ENCODE measurements at regions not wholly inside any gene's neighbourhood (a gene's known extent, or its start where the extent isn't known, plus 50 kb on each side); places are given as distances from the start of the nearest gene placed in this dataset.

GRCh38 chr4:180418819-180419531 is 1824.2 kb upstream of the TENM3 start:
- Mint-ChIP-seq H3K27me3 (ENCODE audit: insufficient read depth, unreplicated experiment) (peaks cover 20% of the 10 kb centered on the region), H3K27ac (ENCODE audit: unreplicated experiment) (no peak overlapping the region), H3K9me3 (ENCODE audit: unreplicated experiment) (no peaks in the 10 kb centered on the region), H3K4me3 (ENCODE audit: unreplicated experiment) (no peak overlapping the region), H3K4me1 (ENCODE audit: low read depth, unreplicated experiment) (no peaks in the 10 kb centered on the region), H3K36me3 (ENCODE audit: insufficient read depth, unreplicated experiment) (no peaks in the 10 kb centered on the region)
- no peak for DNase-seq
- Histone ChIP-seq H3K9me3 (no peaks in the 10 kb centered on the region), H3K4me1 (no peaks in the 10 kb centered on the region), H3K4me3 (ENCODE audit: low read depth, low read length) (no peak overlapping the region), H3K36me3 (ENCODE audit: control insufficient read depth, insufficient read depth, low read length) (no peaks in the 10 kb centered on the region), H3K27me3 (replicated peaks; ENCODE audit: control insufficient read depth, insufficient read depth, low read length) (no peaks in the 10 kb centered on the region)
- CTCF ChIA-PET, result no interaction called here
- POLR2A ChIA-PET, result no interaction called here
- TF ChIP-seq, protein P1, sequence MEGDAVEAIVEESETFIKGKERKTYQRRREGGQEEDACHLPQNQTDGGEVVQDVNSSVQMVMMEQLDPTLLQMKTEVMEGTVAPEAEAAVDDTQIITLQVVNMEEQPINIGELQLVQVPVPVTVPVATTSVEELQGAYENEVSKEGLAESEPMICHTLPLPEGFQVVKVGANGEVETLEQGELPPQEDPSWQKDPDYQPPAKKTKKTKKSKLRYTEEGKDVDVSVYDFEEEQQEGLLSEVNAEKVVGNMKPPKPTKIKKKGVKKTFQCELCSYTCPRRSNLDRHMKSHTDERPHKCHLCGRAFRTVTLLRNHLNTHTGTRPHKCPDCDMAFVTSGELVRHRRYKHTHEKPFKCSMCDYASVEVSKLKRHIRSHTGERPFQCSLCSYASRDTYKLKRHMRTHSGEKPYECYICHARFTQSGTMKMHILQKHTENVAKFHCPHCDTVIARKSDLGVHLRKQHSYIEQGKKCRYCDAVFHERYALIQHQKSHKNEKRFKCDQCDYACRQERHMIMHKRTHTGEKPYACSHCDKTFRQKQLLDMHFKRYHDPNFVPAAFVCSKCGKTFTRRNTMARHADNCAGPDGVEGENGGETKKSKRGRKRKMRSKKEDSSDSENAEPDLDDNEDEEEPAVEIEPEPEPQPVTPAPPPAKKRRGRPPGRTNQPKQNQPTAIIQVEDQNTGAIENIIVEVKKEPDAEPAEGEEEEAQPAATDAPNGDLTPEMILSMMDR (IDR thresholded peaks at IDR 0.05; ENCODE audit: insufficient read depth in 1 of 2, low read depth in 1 of 2, low read length in 1 of 2, severe bottlenecking in 1 of 2, unreplicated experiment in 1 of 2), result no peak
- BruUV-seq (replicated peaks), result no TSS peak
- intact Hi-C loops (cut with micrococcal nuclease; ENCODE audit: unreplicated experiment), result no loop called here

GRCh38 chr4:180422989-180423711 is 1820.1 kb upstream of the TENM3 start:
- H3K9me3 Mint-ChIP-seq (ENCODE audit: unreplicated experiment), result no peaks in the 10 kb centered on the region
- TF ChIP-seq, protein P1 (IDR thresholded peaks at IDR 0.05; ENCODE audit: insufficient read depth in 1 of 2, low read depth in 1 of 2, low read length in 1 of 2, severe bottlenecking in 1 of 2, unreplicated experiment in 1 of 2), result no peak
- POLR2A ChIA-PET, result no interaction called here

GRCh38 chr4:180423712-180424057 is 1819.5 kb upstream of the TENM3 start:
- ChIA-PET POLR2A (no interaction called here), CTCF (no interaction called here)
- DNase-seq, result no peak
- H3K9me3 ChIP-seq, result no peaks in the 10 kb centered on the region
- no peaks in the 10 kb centered on the region for H3K36me3 ChIP-seq (ENCODE audit: control insufficient read depth, insufficient read depth, low read length)
- no peak overlapping the region for H3K4me3 Mint-ChIP-seq (ENCODE audit: unreplicated experiment)
- BruUV-seq (replicated peaks), result no TSS peak
- H3K36me3 Mint-ChIP-seq (ENCODE audit: insufficient read depth, unreplicated experiment), result no peaks in the 10 kb centered on the region
- H3K27ac Mint-ChIP-seq (ENCODE audit: unreplicated experiment), result no peak overlapping the region
- H3K9me3 Mint-ChIP-seq (ENCODE audit: unreplicated experiment), result no peaks in the 10 kb centered on the region
- H3K4me1 Mint-ChIP-seq (ENCODE audit: low read depth, unreplicated experiment), result no peaks in the 10 kb centered on the region
- H3K4me3 ChIP-seq (ENCODE audit: low read depth, low read length), result no peak overlapping the region
- peaks cover 3% of the 10 kb centered on the region for H3K27me3 Mint-ChIP-seq (ENCODE audit: insufficient read depth, unreplicated experiment)
- no peaks in the 10 kb centered on the region for H3K4me1 ChIP-seq
- H3K27me3 ChIP-seq (replicated peaks; ENCODE audit: control insufficient read depth, insufficient read depth, low read length), result no peaks in the 10 kb centered on the region
- intact Hi-C loops (cut with micrococcal nuclease; ENCODE audit: unreplicated experiment), result no loop called here
- TF ChIP-seq, protein P1 (IDR thresholded peaks at IDR 0.05; ENCODE audit: insufficient read depth in 1 of 2, low read depth in 1 of 2, low read length in 1 of 2, severe bottlenecking in 1 of 2, unreplicated experiment in 1 of 2), result no peak

More at GRCh38 chr4:180422989-180423711, 1820.1 kb upstream of the TENM3 start:
- BruUV-seq (replicated peaks), result no TSS peak
- H3K36me3 ChIP-seq (ENCODE audit: control insufficient read depth, insufficient read depth, low read length), result no peaks in the 10 kb centered on the region
- DNase-seq, result no peak
- CTCF ChIA-PET, result no interaction called here
- Mint-ChIP-seq H3K4me3 (ENCODE audit: unreplicated experiment) (no peak overlapping the region), H3K36me3 (ENCODE audit: insufficient read depth, unreplicated experiment) (no peaks in the 10 kb centered on the region), H3K27me3 (ENCODE audit: insufficient read depth, unreplicated experiment) (peaks cover 8% of the 10 kb centered on the region), H3K4me1 (ENCODE audit: low read depth, unreplicated experiment) (no peaks in the 10 kb centered on the region), H3K27ac (ENCODE audit: unreplicated experiment) (no peak overlapping the region)
- intact Hi-C loops (cut with micrococcal nuclease; ENCODE audit: unreplicated experiment), result no loop called here
- H3K4me3 ChIP-seq (ENCODE audit: low read depth, low read length), result no peak overlapping the region
- no peaks in the 10 kb centered on the region for H3K4me1 ChIP-seq
- H3K9me3 ChIP-seq, result no peaks in the 10 kb centered on the region
- no peaks in the 10 kb centered on the region for H3K27me3 ChIP-seq (replicated peaks; ENCODE audit: control insufficient read depth, insufficient read depth, low read length)

All from Caco-2 (cell line).